Rectal smooth muscle tissue (tissue), 1 donor: ENCODE measurements at regions not wholly inside any gene's neighbourhood (a gene's known extent, or its start where the extent isn't known, plus 50 kb on each side); places are given as distances from the start of the nearest gene placed in this dataset.
"Not testable (repeated sequence)": the region's sequence is repeated elsewhere in the genome, so short reads cannot be mapped to it uniquely, and the experiment has no call there.

Experiments
- H3K27ac ChIP-seq: one replicate; pipeline ENCODE4 v1.7.0; 2013; ENCODE audit warnings: low read depth, low read length, inconsistent platforms
- H3K27me3 ChIP-seq: one replicate; pipeline ENCODE4 v1.7.0; 2013; ENCODE audit warnings: low read length; ENCODE audit not compliant: control insufficient read depth, insufficient read depth
- H3K36me3 ChIP-seq: one replicate; pipeline ENCODE4 v1.7.0; 2013; ENCODE audit warnings: low read length; ENCODE audit not compliant: control insufficient read depth, insufficient read depth
- H3K4me1 ChIP-seq: one replicate; pipeline ENCODE4 v1.7.0; 2013; ENCODE audit warnings: low read length; ENCODE audit not compliant: control insufficient read depth, insufficient read depth
- H3K4me3 ChIP-seq: one replicate; pipeline ENCODE4 v1.7.0; 2013; ENCODE audit warnings: low read length
- H3K9ac ChIP-seq: one replicate; pipeline ENCODE4 v1.7.0; 2013; ENCODE audit warnings: low read length

DNA sequence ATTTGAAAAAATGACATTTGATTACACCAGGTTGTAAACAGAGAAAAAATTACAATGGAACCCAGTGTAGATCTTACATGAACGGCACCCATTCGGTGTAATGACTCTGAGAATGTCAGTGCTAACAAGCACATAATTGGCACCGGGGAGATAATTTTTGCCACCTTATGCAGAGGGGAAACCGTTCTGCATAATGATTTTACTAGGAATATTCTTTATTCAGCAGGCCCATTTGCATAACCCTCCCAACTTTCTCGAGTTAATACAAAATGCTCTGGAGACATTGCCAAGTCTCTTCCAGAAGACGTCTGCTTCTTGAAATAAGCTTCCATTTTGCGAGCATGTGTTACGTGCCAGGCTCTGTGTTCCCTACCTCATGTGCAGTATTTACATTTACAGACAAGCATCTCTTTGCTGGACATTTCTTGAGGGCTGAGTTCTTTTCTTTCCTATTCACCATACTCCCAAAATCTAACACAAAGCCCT, 275.8 kb downstream of the MIAT start:
- no peaks in the 10 kb centered on the region for H3K4me1 ChIP-seq
- no peaks in the 10 kb centered on the region for H3K27me3 ChIP-seq
- H3K36me3 ChIP-seq: no peaks in the 10 kb centered on the region
- H3K9ac ChIP-seq: no peak overlapping the region
- no peak overlapping the region for H3K4me3 ChIP-seq
- H3K27ac ChIP-seq: no peak overlapping the region

DNA sequence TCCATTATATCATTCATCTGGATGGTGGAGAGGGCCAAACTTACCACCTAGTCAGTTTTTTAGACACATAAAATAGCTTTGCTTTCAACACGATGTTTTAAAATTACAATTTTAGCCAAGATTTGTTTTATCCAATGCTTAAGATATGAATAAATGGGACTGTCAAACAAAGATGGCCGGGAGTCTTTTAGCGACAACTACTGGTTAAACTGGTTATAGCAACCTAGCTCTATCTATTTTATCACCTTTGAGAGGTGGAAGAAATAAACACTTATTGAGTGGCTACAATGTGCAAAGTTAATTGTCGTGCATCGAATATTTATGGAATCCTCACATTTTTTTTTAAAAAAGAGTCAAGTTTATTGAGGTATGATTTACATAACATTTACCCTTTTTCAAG, 279.8 kb downstream of the MIAT start:
- Histone ChIP-seq H3K9ac (no peak overlapping the region), H3K36me3 (no peaks in the 10 kb centered on the region), H3K27ac (no peak overlapping the region), H3K4me1 (no peaks in the 10 kb centered on the region), H3K27me3 (no peaks in the 10 kb centered on the region), H3K4me3 (no peak overlapping the region)

DNA sequence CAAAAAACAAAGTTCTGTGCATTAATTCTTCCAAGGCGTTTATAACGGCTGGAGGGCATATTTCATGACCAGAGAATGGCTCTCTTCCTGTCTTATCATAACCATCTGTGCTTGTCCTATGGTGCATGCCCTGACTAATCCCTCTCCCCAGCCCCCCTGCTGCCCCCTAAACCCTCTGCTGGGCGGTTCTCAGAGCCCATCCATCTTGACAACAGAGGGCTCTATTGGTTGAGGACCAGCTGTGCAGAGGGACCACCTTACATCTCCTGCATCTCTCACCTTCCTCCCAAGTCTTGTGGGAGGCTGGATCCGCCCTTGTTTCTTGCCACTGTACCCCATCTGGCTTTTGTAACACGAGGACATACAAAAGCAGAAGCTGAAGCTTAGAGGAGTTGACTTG, 282.1 kb downstream of the MIAT start:
- Histone ChIP-seq H3K4me1 (no peaks in the 10 kb centered on the region), H3K27me3 (no peaks in the 10 kb centered on the region), H3K9ac (no peak overlapping the region), H3K36me3 (no peaks in the 10 kb centered on the region), H3K27ac (no peak overlapping the region), H3K4me3 (no peak overlapping the region)

DNA sequence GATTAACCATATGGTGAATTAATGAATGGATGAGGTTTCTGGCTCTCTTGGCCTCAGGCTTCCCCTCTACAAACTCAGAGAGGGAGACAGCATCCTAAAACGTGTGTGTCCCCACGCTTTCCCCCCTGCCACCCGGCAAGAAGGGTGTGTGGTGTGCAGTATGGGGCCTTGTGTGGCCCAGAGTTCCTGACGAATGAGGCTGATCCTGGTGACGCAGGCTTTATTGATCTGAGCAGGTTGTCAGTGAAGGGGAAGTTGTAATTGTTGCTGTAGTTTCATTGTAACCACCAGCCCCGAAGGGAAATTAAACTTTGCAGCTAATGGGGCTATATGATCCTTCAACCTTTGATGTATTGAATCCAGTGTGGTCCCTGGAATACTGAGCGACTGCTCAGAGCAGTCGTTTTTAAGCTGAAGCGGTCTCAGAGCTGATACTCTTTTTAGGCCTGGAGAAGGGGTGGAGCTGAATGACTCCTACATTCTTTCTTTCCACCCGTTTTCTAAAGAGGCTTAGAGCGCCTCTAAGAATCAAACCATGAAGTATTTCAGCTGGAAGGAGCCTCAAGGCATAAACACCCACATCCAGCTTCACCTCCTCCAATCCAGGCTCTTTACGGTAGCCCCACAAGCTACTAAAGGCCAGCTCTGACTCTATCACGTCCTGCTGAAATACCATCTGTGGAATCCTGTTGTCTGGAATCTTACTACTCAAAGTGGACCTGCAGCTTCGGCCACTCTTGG, 284.7 kb downstream of the MIAT start:
- Histone ChIP-seq H3K4me1 (no peaks in the 10 kb centered on the region), H3K27ac (no peak overlapping the region), H3K9ac (no peak overlapping the region), H3K27me3 (no peaks in the 10 kb centered on the region), H3K4me3 (no peak overlapping the region), H3K36me3 (no peaks in the 10 kb centered on the region)

DNA sequence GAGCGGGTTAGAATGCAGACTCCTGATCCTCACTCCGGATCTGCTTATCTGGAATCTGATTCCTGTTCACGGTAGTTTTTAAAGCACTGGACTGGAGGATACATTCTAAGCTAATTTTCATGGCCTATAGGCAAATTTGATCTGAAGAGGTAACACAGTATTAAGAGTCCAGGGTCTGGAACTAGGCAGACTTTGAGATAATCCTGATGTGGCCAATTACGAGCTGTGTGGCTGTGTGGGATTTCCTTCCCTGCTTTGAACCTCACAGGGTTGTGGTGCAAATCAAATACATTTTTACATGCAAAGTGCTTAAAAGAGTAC, 285.2 kb downstream of the MIAT start:
- no peaks in the 10 kb centered on the region for H3K4me1 ChIP-seq
- no peak overlapping the region for H3K4me3 ChIP-seq
- no peak overlapping the region for H3K9ac ChIP-seq
- no peaks in the 10 kb centered on the region for H3K36me3 ChIP-seq
- no peaks in the 10 kb centered on the region for H3K27me3 ChIP-seq
- no peak overlapping the region for H3K27ac ChIP-seq

DNA sequence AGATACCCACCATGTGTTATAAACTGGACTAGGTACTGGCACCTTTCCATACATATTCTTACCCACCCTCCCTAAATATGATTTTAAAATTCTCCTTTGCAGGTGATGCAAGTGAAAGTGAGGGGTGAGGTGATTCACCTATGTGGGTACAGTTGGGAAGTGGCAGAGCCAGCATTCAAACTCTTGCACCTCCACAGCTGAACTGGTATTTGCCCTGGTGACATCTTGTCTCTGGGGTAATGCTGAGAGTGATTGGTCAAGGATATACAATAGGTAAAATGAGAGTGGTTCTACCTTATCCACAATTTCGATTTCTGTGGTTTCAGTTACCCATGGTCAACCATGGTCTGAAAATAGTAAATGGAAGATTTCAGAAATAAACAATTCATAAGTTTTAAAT, 288.2 kb downstream of the MIAT start:
- no peak overlapping the region for H3K4me3 ChIP-seq
- no peak overlapping the region for H3K27ac ChIP-seq
- no peaks in the 10 kb centered on the region for H3K4me1 ChIP-seq
- H3K27me3 ChIP-seq: no peaks in the 10 kb centered on the region
- H3K9ac ChIP-seq: no peak overlapping the region
- no peaks in the 10 kb centered on the region for H3K36me3 ChIP-seq

DNA sequence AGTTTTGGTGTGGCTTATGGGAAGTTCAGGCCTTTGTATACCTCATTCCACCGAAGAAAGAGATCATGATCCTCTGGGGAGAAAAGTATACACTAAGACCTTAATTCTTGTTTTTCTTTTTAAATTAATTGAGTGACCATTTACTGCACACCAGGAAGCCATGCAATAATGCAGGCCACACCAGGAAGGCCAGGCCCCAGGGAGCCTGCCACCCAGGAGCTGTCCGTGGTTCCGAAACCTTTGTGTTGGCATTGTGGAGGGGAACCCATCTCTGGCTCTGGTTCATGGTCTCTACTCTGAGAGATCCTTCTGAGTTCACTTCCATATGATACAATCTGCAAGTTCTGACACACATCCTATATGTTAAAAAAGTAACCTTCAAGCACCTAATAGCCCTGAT, 291.8 kb downstream of the MIAT start:
- Histone ChIP-seq H3K9ac (no peak overlapping the region), H3K27me3 (no peaks in the 10 kb centered on the region), H3K4me1 (no peaks in the 10 kb centered on the region), H3K4me3 (no peak overlapping the region), H3K36me3 (no peaks in the 10 kb centered on the region), H3K27ac (no peak overlapping the region)

DNA sequence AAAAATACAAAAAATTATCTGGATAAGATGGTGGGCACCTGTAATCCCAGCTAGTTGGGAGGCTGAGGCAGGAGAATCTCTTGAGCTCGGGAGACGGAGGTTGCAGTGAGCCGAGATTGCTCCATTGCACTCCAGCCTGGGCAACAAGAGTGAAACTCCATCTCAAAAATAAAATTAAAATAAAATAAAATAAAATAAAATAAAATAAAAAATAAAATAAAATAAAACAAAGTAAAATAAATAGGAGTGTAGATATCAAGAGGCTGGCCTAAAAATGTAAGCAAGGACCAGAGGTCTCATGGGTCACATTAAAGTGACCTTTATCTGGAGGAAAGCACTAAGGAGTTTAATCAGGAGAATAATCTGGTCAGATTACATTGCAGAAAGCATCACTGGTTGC, 293.8 kb downstream of the MIAT start:
- not testable (repeated sequence) for H3K4me1 ChIP-seq, H3K4me3 ChIP-seq, H3K27ac ChIP-seq, H3K36me3 ChIP-seq, H3K27me3 ChIP-seq, H3K9ac ChIP-seq

DNA sequence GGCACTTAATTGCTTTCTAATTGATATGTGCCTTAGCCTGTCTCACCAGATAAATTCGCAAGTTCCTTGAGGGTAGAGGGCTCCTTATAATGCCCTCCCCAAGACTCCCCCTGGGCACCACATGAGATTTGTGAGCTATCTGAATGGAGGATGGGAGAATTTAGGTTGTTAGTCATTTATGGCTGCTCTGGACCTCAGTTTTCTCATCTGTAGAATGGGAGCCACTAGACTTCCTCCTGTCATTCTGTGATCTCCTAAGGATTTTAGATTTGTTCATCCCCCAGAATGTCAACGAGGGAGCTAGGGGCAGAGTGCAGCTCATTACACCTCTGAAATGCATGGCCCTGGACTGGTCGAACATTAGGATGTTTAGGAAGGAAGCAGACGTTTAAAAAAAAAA, 294.6 kb downstream of the MIAT start:
- Histone ChIP-seq H3K9ac (no peak overlapping the region), H3K4me1 (no peaks in the 10 kb centered on the region), H3K27me3 (no peaks in the 10 kb centered on the region), H3K36me3 (no peaks in the 10 kb centered on the region), H3K4me3 (no peak overlapping the region), H3K27ac (no peak overlapping the region)

DNA sequence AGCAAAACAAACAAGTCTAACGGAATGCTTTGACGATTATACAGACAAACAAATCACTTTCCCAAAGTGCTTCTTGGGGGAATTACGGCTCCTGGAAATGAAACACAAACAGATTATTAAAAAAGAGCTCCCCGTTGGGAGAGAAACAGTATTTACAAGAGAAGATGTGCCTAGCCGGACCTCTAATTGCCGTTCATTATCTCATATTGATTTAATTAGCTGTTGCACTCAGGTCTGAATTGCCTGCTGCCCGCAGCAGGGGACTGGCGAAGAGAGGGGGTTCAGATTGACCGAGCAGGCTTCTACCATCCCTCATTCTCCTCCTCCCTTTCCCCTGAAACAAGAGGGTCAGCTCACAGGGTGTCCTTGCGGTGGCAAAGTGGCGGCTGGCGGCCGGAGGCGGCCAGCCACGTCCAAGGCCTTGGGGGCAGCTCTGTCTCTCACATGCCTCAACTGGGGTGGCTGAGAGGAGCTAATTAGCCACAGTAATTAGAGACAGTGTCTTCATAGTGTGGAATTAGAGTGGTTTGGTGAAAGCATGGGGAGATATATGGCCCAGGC, 295.1 kb downstream of the MIAT start:
- Histone ChIP-seq H3K27ac (no peak overlapping the region), H3K36me3 (no peaks in the 10 kb centered on the region), H3K9ac (no peak overlapping the region), H3K27me3 (no peaks in the 10 kb centered on the region), H3K4me3 (no peak overlapping the region), H3K4me1 (no peaks in the 10 kb centered on the region)

DNA sequence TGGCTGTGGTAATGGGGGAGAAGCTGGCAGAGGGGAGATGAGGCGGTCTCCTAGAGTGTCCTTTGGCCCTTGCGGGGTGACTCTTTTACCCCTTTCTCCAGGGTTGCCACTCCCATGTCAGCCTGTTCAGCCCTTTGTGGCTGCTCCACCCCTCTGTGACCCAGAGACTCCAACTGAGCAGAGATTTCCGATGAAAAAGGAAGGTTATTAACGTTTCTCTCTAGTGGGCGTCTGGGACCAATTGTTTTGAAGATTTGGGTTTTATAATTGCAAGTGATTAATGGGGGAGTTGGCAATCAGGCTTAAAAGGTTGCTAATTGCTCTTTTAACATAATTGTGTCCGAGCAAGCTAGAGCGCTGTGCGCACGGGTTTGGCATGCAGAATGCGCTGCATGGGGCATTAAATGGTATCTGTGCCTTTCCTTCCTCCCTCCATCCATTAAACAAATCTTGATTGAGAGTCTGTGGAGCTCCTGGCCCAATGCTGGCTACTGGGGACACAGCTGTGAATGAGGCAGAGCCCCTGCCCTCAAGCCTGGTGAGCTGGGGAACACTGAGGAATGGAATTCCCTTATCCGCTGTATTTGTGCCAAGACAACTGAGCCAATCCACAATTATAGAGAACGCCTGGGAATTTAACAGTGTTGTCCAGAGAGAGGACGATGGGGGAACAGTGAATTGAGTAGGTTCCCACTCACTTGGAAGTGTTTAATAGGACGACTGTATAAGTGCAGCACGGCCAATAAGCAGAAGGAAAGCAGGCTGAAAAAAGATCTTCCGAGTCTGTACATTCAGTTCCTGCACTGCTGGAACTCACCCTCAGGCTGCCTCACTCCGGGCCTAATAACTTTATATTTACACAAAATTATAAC, 295.9 kb downstream of the MIAT start:
- no peak overlapping the region for H3K9ac ChIP-seq
- no peaks in the 10 kb centered on the region for H3K4me1 ChIP-seq
- H3K4me3 ChIP-seq: no peak overlapping the region
- H3K27ac ChIP-seq: no peak overlapping the region
- H3K36me3 ChIP-seq: no peaks in the 10 kb centered on the region
- H3K27me3 ChIP-seq: no peaks in the 10 kb centered on the region

DNA sequence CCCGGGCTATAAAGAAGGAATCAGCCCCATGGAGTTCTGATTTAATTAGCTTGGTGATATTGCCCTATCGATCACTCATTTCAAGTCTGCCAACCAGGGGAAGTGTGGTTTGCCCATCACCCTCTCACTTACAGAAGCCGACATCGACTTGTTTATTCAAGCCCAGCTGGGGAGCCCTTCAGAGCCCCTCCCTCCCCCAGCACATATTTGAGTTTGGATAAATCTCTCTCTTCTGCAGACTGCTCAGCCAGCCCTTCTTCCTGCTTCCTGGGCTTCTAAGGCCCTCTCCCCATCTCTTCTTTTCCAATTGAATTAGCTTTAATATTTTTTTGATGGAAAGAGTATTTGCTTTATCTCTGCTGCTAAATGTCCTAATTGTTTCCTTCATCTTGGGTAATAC, 299.0 kb downstream of the MIAT start:
- Histone ChIP-seq H3K4me3 (no peak overlapping the region), H3K9ac (no peak overlapping the region), H3K27ac (no peak overlapping the region), H3K36me3 (no peaks in the 10 kb centered on the region), H3K27me3 (no peaks in the 10 kb centered on the region), H3K4me1 (no peaks in the 10 kb centered on the region)
